B cell (primary cell): ENCODE measurements at regions not wholly inside any gene's neighbourhood (a gene's known extent, or its start where the extent isn't known, plus 50 kb on each side); places are given as distances from the start of the nearest gene placed in this dataset.
"Not testable (repeated sequence)": the region's sequence is repeated elsewhere in the genome, so short reads cannot be mapped to it uniquely, and the experiment has no call there.

Experiments
- ATAC-seq: fragments of 200-7000 bp; cut with Tn5 transposase; one replicate; pipeline ENCODE4 v1.10.0; 2021; ENCODE audit warnings: low read depth, mild to moderate bottlenecking, moderate number of reproducible peaks, moderate library complexity
- CTCF ChIA-PET: fragments of 350-600 bp; sonication (Branson Sonifier 250); formaldehyde crosslinking; loops from one replicate; lab custom pipeline; 2021; ENCODE audit warnings: antibody characterized with exemption, inconsistent platforms; lab: Charles Lee
- POLR2A ChIA-PET: fragments of 350-600 bp; sonication (Branson Sonifier 250); formaldehyde crosslinking; loops from one replicate; lab custom pipeline; 2021; ENCODE audit warnings: antibody characterized with exemption; lab: Charles Lee
- DNase-seq: peaks from one replicate; pipeline ENCODE4 v3.0.0; 2013
- H2AFZ ChIP-seq: 2 replicates; pipeline ENCODE4 v1.6.1; 2012; ENCODE audit warnings: mild to moderate bottlenecking, low read depth, low read length; ENCODE audit not compliant: insufficient read depth, poor library complexity, severe bottlenecking
- H3K27ac ChIP-seq, 2 donors: 1 replicate in 1 of 2; 2 replicates in 1 of 2; pipeline ENCODE4 v1.5.1; 2012 to 2013; ENCODE audit warnings: low read length in 2 of 2, mild to moderate bottlenecking in 2 of 2, moderate library complexity in 1 of 2
- H3K27me3 ChIP-seq, 4 experiments: fragments of 200-600 bp in 1 of 4; sonication (generic) in 1 of 4; replicated peaks in 1 of 4; 1 replicate in 2 of 4; 2 replicates in 2 of 4; pipeline versions ENCODE4 v1.6.1 to v1.7.0; 2013 to 2016; ENCODE audit warnings: low read length in 3 of 4, mild to moderate bottlenecking in 2 of 4, mixed read lengths in 1 of 4, moderate library complexity in 1 of 4; ENCODE audit not compliant: insufficient read depth in 4 of 4, control insufficient read depth in 3 of 4; ENCODE audit errors: control extremely low read depth in 1 of 4
- H3K36me3 ChIP-seq, 2 experiments: replicated peaks in 1 of 2; 1 replicate in 1 of 2; 2 replicates in 1 of 2; pipeline versions ENCODE4 v1.6.1 to v1.7.1; 2013; ENCODE audit warnings: low read length in 1 of 2; ENCODE audit not compliant: insufficient read depth in 2 of 2, control insufficient read depth in 1 of 2; ENCODE audit errors: control extremely low read depth in 1 of 2, extremely low read depth in 1 of 2
- H3K4me1 ChIP-seq, 2 donors: fragments of 200-600 bp in 1 of 2; sonication (generic) in 1 of 2; 1 replicate in 1 of 2; 2 replicates in 1 of 2; pipeline versions ENCODE4 v1.5.1 to v1.6.1; 2013 to 2017; ENCODE audit warnings: low read length in 2 of 2; ENCODE audit not compliant: control insufficient read depth in 2 of 2, insufficient read depth in 2 of 2
- H3K4me2 ChIP-seq: replicated peaks from 2 replicates; pipeline ENCODE3; 2012; ENCODE audit warnings: mild to moderate bottlenecking, low read depth, low read length; ENCODE audit not compliant: poor library complexity, severe bottlenecking
- H3K4me3 ChIP-seq, 5 experiments: fragments of 200-600 bp in 1 of 5; sonication (generic) in 1 of 5; 1 replicate in 3 of 5; 2 replicates in 2 of 5; pipeline versions ENCODE4 v1.5.1 to v1.7.0; 2011 to 2016; ENCODE audit warnings: low read length in 4 of 5, mild to moderate bottlenecking in 4 of 5, low read depth in 2 of 5, control low read depth in 1 of 5, moderate library complexity in 1 of 5; ENCODE audit not compliant: insufficient read depth in 1 of 5; ENCODE audit errors: control extremely low read depth in 1 of 5, extremely low read depth in 1 of 5
- H3K79me2 ChIP-seq: fragments of 200-600 bp; sonication (generic); one replicate; pipeline ENCODE4 v1.6.0; 2016; ENCODE audit warnings: low read length; ENCODE audit not compliant: control insufficient read depth, insufficient read depth
- H3K9ac ChIP-seq: fragments of 200-600 bp; sonication (generic); 2 replicates; pipeline ENCODE4 v1.6.1; 2017; ENCODE audit warnings: mild to moderate bottlenecking, low read length, moderate library complexity
- H3K9me3 ChIP-seq, 3 donors: one replicate each; pipeline versions ENCODE4 v1.6.1 to v1.7.1; 2013; ENCODE audit warnings: low read length in 2 of 3; ENCODE audit not compliant: control insufficient read depth in 2 of 3, insufficient read depth in 1 of 3; ENCODE audit errors: control extremely low read depth in 1 of 3
- H4K20me1 ChIP-seq: 2 replicates; pipeline ENCODE4 v1.6.0; 2012; ENCODE audit warnings: mild to moderate bottlenecking, low read length; ENCODE audit not compliant: insufficient read depth, control insufficient read depth, poor library complexity, severe bottlenecking
- H3K27ac Mint-ChIP-seq: one replicate; pipeline ENCODE4 v1.8.0; 2021; ENCODE audit warnings: mixed read lengths
- H3K27me3 Mint-ChIP-seq: one replicate; pipeline ENCODE4 v1.8.0; 2021; ENCODE audit warnings: mixed read lengths
- H3K4me1 Mint-ChIP-seq: one replicate; pipeline ENCODE4 v1.8.0; 2021; ENCODE audit warnings: mixed read lengths
- H3K4me3 Mint-ChIP-seq: one replicate; pipeline ENCODE4 v1.8.0; 2021; ENCODE audit warnings: mixed read lengths
- H3K9me3 Mint-ChIP-seq: one replicate; pipeline ENCODE4 v1.8.0; 2022; ENCODE audit warnings: mixed read lengths; ENCODE audit not compliant: insufficient read depth
- WGBS: methylation state at CpG from one replicate; pipeline ENCODE4 v1.1.5; 2013; ENCODE audit warnings: missing lambda C conversion rate; ENCODE audit not compliant: insufficient coverage; 5-methylcytosine and 5-hydroxymethylcytosine counted together
- intact Hi-C: fragments of 100-400 bp; cut with micrococcal nuclease; formaldehyde crosslinking; loops from one replicate; pipeline ENCODE4 v1.10.0; 2022

GRCh38 chr16:16627865-16628264, 248.9 kb downstream of the NPIPA7 start:
- H3K4me3 ChIP-seq, H4K20me1 ChIP-seq, H3K27me3 ChIP-seq, DNase-seq, H3K79me2 ChIP-seq, H2AFZ ChIP-seq, H3K4me1 Mint-ChIP-seq, H3K4me2 ChIP-seq, H3K9ac ChIP-seq, H3K27me3 Mint-ChIP-seq, H3K9me3 ChIP-seq, intact Hi-C loops, H3K4me1 ChIP-seq, CTCF ChIA-PET, H3K27ac ChIP-seq, ATAC-seq, POLR2A ChIA-PET, H3K27ac Mint-ChIP-seq, H3K36me3 ChIP-seq, H3K9me3 Mint-ChIP-seq, H3K4me3 Mint-ChIP-seq: not testable (repeated sequence)
- no CpG with 5 or more reads among the region's 6 CpGs for WGBS

DNA sequence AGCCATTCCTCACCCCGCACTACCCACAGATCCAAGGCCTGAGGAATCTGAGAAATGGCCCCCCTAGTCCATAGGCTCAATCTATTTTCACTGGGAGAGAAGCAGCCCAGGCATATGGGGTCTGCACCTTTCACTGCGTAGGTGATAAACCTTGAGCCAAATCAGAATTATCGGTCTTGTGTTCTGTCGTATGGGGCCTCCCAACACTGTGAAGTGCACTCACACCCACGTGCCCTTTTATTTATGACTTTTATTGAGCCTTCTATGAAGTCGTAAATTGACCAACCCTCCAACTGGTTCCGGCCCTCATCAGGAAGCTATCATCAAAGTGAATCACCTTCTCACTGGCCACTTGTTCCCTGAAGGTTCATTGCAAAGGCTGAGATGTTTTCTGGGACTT, 259.3 kb downstream of the NPIPA7 start:
- ATAC-seq, H4K20me1 ChIP-seq, H3K4me1 ChIP-seq, H3K9ac ChIP-seq, H3K79me2 ChIP-seq, intact Hi-C loops, CTCF ChIA-PET, H3K27ac ChIP-seq, H3K4me2 ChIP-seq, POLR2A ChIA-PET, H3K4me3 ChIP-seq, H3K4me1 Mint-ChIP-seq, H2AFZ ChIP-seq, H3K4me3 Mint-ChIP-seq, H3K27me3 Mint-ChIP-seq, H3K27me3 ChIP-seq, H3K9me3 ChIP-seq, DNase-seq, H3K9me3 Mint-ChIP-seq, H3K36me3 ChIP-seq, H3K27ac Mint-ChIP-seq: not testable (repeated sequence)
- WGBS: 88% methylated on average over 4 of the region's 7 CpGs

DNA sequence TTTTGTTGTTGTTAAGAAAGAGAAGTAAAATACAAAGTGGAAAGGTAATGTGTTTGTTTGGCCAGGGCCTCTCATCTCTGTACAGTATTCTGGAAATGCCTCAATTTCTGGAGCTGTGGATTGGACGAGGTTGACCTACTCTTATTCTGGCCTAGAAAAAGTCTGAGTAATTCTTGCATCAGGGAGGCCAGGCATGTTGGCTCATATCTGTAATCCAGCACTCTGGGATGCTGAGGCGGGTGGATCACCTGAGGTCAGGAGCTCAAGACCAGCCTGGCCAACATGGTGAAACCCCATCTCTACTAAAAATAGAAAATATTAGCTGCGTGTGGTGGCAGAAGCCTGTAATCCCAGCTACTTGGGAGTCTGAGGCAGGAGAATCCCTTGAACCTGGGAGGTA, 259.8 kb downstream of the NPIPA7 start:
- H3K9ac ChIP-seq, H3K36me3 ChIP-seq, H4K20me1 ChIP-seq, ATAC-seq, H3K27me3 Mint-ChIP-seq, H3K27ac ChIP-seq, H3K79me2 ChIP-seq, H3K27ac Mint-ChIP-seq, H3K4me1 ChIP-seq, H3K4me1 Mint-ChIP-seq, intact Hi-C loops, POLR2A ChIA-PET, DNase-seq, H3K4me3 ChIP-seq, H3K27me3 ChIP-seq, H3K9me3 Mint-ChIP-seq, H3K4me2 ChIP-seq, H3K9me3 ChIP-seq, CTCF ChIA-PET, H2AFZ ChIP-seq, H3K4me3 Mint-ChIP-seq: not testable (repeated sequence)
- no CpG with 5 or more reads among the region's 3 CpGs for WGBS

DNA sequence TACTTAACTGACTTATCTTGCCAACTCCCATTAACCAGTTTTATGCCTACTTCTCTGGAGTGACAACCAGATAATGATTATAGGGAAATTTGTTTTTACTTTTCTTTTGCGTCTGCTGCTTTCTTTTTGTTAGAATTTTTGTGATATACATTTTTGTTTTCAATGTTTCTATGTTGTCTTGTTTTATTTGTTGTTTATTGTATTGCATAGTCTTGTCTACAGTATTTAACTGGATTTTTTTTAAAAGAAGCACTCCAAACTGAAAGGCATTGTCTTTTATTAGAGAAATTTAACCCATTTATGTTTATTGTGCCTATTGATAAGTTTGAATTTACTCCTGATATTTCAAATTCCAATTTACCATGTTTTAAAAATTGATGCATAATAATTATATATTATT, 264.9 kb downstream of the NPIPA7 start:
- H3K9me3 Mint-ChIP-seq, H3K9ac ChIP-seq, H2AFZ ChIP-seq, H3K27ac Mint-ChIP-seq, H3K36me3 ChIP-seq, ATAC-seq, CTCF ChIA-PET, H3K4me3 ChIP-seq, DNase-seq, H3K79me2 ChIP-seq, H4K20me1 ChIP-seq, H3K9me3 ChIP-seq, H3K4me1 Mint-ChIP-seq, H3K4me1 ChIP-seq, H3K4me3 Mint-ChIP-seq, intact Hi-C loops, H3K4me2 ChIP-seq, H3K27me3 Mint-ChIP-seq, POLR2A ChIA-PET, H3K27ac ChIP-seq, H3K27me3 ChIP-seq: not testable (repeated sequence)
- WGBS: no CpG with 5 or more reads among the region's 1 CpG
